HG02852 (cell line): ENCODE measurements at regions not wholly inside any gene's neighbourhood (a gene's known extent, or its start where the extent isn't known, plus 50 kb on each side); places are given as distances from the start of the nearest gene placed in this dataset.

Experiments used
- ATAC-seq: cut with Tn5 transposase; IDR thresholded peaks from one replicate; pipeline ENCODE4 v1.9.1; 2021; ENCODE audit warnings: mild to moderate bottlenecking, moderate library complexity; ENCODE audit not compliant: unreplicated experiment

- no peak for ATAC-seq
Measured at GRCh38 chr13:34294483-34295129, 476.7 kb downstream of the RFC3 start.

- ATAC-seq, result no peak
Measured at GRCh38 chr13:34300559-34300958, 482.6 kb downstream of the RFC3 start.

DNA sequence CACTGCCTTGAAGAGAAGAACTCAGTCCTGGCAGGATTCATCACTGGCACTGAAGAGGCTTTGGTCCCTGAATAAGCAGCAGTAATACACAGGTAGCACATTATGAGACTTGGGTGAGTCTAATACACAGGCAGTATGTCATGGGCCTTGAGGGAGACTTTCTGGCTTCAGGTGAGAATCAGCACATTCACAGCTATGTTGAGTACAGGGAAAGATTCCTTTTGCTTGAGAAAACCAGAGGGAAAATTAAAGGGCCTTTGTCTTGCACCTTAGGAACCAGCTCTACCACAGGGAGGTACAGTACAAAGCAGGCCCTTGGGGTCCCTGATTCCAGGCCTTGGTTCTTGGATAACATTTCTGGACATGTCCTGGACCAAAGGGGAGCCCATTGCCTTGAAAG lies 484.6 kb downstream of the RFC3 start:
- ATAC-seq, result no peak

DNA sequence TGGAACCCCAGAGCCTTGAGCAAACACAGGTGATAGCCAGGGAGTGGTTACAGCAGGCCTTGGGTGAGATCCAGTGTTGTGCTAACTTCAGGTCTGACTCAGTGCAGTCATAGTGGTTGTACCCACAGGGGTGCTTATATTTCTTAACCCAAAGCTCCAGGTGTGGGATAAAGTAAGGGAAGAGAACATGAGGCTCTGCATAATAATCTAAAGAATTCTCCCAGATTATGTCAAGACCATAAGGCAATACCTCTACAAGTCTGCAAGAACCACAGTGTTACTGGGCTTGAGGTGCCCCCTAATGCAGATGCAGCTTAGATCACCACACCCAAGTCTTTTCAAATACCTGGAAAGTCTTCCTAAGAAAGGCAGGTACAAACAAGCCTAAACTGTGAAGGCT lies 485.4 kb downstream of the RFC3 start:
- ATAC-seq, result no peak

DNA sequence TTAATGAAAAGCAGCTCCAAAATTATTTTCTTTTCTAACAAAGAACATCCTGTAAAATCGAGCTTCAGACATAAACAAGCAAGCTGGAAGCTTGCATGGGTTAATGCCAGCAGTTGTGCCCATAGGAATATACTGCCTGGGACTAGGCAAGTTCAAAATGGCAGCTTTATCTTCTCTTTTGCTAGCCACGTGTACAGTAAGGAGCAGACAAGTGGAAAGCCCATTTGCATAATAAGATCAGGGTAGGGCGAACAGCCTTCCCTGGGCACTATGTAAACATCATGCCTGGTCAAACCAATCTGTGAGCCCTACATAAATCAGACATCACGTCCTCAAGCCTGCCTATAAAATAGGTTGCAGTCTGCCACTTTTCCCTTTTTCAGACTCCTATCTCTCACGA lies 489.7 kb downstream of the RFC3 start:
- ATAC-seq, result no peak

DNA sequence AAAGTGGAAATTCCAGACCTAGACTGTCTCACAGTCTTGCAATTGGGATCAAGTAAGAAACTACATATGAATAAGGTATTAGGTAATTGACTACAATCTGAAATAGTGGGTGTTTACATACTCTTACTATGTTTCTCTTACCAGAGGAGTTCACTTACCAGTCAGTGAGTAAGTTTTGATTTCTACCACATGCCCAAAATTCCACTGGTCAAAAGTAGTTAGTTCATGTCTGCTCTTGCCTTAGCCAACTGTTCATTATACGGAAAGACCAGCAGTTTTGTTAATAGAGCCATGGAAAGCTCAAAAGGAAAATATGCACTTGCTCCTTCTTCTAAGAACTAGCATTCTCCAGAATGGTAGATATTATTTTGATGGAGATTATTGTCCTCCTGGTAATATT lies 490.8 kb downstream of the RFC3 start:
- no peak for ATAC-seq

DNA sequence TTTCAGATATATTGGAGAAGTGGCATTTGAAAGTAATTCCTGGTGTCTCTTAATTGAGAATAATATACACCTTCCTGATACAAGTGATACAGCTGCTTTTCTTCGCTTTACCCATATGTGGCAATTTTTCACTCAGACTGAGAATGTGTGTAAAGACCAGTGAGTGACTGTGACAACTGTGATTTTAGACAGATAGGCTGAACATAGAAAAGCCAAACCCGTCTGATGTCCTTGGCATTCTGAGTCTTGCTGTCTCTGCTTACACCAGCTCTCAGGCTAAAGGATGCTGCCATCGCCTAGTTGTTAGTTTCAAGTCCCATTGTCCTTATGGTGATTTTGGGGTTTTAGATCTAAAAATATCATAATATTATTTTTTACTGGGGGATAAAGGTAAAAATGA lies 492.6 kb downstream of the RFC3 start:
- ATAC-seq, result no peak

DNA sequence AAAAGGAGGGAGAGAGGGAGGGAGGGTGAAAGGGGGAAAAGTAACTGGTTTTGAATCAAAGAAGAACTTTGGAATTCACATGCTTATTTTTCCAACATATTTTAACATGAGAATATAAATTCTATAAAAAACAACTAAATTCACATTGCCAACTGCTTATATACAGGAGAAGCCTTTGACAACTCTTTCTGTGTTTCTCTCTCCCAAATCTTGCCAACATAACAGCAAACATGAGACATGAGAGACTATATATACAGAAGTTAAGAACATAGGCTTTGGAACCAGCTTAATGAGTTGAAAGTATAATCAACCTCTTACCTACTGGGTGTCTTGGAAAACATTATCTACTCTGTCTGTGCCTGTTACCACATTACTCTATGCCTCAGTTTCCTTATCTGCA lies 493.3 kb downstream of the RFC3 start:
- ATAC-seq, result no peak

DNA sequence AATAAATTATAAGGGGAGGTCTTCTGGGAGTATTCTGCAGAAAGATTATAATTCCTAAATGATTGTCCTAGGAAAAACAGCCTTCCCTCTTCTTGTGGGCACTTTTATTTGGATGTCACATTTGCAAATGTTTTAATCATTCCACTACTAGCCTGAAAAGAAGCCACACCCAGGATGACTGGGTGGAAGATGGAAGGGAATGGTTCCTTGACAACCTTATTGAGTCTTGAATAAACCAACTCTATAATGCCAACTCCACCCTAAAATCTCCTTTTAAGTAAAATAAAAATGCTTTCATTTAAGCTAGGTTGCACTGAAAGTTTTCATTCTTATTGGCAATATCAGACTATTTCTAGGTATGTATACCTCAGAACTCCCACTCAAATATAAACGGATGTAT lies 494.6 kb downstream of the RFC3 start:
- no peak for ATAC-seq

DNA sequence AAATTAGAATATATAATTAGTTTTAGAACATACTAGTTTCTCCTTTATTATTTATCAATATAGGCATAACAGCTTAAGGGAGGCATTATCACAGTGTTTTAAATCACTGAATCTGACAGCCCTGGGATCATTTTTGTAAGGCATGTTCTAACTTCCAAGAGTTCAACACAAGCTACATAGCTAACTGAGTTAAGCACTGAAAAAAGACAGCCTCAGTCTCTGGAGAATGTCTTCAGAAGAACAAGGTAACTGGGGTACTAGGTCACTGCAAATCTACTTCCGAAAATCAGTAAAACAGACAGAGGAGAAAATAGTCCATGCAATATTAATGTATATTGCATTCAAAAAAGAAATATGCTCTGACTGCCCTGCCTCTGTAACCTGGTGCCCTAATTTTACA lies 502.1 kb downstream of the RFC3 start:
- ATAC-seq, result no peak

DNA sequence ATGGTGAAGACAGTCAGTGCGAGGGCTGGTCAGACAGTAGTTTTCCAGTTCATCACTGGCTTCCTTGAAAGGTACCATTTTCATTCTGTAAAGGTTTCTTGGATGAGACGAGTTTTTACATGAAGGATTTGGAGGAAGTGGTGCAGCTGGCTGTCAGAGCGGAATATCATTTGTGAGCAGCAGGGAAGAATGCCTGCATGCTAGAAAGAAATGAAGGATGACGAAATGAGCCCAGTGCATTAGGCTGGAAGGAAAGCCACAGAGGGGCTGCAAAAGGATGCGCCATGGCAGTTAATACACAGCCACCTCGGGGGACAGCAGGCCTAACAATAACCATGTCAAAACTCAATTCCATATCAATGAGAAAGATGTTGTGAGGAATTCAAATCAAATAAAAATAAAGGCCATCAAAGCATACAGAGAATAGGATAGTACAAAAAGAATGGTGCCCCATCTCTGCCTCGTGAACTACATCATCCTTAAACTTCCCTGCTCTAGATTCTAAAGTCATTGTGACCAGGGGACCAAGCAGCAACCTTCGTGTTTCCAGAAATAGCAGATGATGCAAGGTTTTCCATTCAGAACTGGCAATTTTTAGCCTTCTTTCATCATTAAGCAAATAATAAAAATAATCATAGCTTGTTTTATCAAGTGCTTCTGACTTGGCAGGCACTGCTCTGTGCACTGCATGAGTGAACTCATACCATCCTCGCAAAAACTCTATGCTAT lies 504.2 kb downstream of the RFC3 start:
- no peak for ATAC-seq

- no peak for ATAC-seq
Measured at GRCh38 chr13:34322743-34323074, 504.8 kb downstream of the RFC3 start.

DNA sequence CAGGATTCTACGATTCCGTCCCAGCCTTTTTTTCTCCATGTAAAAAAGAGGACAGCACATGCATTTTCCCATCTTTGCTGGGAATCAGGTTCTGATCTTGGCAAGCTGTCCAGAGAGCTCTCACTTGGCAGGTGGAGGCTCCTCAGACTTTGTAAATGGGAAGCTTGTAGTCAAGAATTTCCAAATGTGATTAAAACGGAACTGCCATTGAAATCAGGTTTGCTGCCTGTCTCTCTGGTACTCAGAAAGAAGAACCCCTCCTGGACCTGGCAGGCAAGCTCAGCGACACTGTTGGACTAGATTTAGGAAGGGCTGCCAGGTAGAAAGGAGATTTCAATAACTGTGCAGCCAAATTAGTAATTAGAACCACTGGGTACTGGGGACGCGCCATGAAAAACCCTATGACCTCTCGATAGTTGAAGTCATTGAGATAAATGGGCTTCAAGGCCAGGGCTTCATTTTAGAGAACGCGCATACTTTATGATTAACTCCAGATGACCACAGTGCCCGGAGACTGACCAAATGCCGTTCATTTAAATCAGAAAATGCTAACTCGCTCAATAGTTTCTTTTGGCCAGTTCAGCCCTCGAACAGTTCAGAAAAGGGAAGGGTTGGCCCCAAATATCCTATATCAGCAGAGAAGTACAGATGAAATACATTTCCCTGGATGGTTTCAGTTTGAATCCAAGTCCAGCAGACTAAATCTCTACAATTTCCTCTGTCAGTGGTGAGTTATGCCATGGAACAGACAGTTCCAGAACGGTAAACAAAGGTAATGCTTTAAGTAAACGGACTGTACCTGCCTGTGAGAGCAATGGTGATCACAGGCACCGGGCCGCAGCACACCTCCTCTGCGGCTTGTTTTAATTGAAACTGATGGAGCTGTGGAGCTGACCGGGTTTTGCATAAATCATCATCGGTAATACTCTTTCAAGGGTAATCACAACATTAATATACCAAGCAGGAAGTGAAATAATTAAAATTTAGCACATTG lies 517.4 kb downstream of the RFC3 start:
- ATAC-seq, result no peak

DNA sequence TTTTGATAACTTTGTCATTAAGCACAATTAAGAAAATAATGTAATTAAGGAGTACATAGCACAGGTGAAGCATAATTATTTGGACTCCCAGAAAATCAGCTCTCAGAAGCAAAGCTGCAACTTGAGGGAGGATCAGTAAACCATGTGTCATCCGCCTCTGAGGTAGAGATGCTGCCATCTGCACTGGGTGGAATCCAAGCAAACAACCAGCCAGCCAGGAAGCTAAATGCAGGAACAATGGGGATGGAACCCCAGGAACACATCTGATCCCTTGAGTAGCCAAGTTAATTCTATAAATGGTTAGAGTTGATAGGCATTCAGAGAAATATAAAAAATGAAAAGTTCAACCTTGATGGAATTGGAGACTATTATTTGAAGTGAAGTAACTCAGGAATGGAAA lies 520.2 kb downstream of the RFC3 start:
- no peak for ATAC-seq

GRCh38 chr13:34340534-34340933 lies 522.6 kb downstream of the RFC3 start:
- ATAC-seq, result no peak

- no peak for ATAC-seq
Measured at GRCh38 chr13:34343413-34343940, 525.5 kb downstream of the RFC3 start.

GRCh38 chr13:34344816-34345215 lies 526.9 kb downstream of the RFC3 start:
- ATAC-seq, result no peak

DNA sequence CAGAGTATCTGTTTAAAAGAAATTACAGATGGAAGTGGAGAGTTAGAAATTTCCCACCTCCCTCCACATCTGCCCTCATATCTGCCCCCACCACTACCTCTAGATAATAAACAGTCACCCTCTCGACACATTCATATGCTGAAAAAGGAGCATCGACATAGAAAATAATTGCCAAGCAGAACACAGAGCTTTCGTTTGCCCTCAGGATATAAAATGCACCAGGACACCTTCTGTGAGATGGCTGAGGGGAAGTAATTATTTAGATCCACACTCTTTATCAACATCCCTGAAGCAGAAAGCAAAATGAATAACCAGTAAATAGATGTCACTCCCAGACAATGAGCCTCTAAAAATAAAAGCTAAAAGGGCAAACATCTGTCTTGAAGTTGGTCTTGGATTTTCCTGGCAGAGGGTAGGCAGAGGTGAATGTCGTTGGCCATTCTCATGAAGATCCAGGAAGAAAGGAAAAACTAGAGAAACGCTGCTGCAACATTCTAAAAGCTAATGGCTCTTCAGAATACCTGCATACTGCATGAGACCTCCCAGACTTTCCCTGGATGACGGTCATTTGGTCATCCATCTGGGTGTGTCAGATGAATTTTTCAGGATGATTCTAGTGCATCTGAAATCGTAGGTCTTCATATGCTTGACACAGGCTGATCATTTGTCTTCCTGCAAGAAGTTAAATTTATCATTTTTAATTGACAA lies 527.5 kb downstream of the RFC3 start:
- no peak for ATAC-seq

- ATAC-seq, result no peak
Measured at GRCh38 chr13:34346626-34347025, 528.7 kb downstream of the RFC3 start.

GRCh38 chr13:34347784-34348573 lies 530.0 kb downstream of the RFC3 start:
- no peak for ATAC-seq
